GM18951 (cell line): ENCODE measurements at regions not wholly inside any gene's neighbourhood (a gene's known extent, or its start where the extent isn't known, plus 50 kb on each side); places are given as distances from the start of the nearest gene placed in this dataset.

Experiments used
- POLR2A ChIP-seq: IDR thresholded peaks from 4 replicates; pipeline ENCODE4 v1.6.1; 2011; ENCODE audit warnings: mild to moderate bottlenecking; ENCODE audit not compliant: insufficient read length, insufficient read depth; ENCODE audit errors: extremely low read depth
- in situ Hi-C: fragments of 300-500 bp; cut with MboI; formaldehyde crosslinking; loops from one replicate; pipeline ENCODE4 v1.12.0; 2022; ENCODE audit warnings: low sequenced_read_pairs, mixed read lengths, inconsistent platforms; ENCODE audit not compliant: unreplicated experiment

GRCh38 chr10:89867964-89868363 is 166.6 kb downstream of the KIF20B start:
- TF ChIP-seq POLR2A = no peak
- in situ Hi-C loops = no loop called here

GRCh38 chr10:89869180-89869579 is 167.8 kb downstream of the KIF20B start:
- in situ Hi-C loops = no loop called here
- no peak for TF ChIP-seq POLR2A

- in situ Hi-C loops = no loop called here
Measured at GRCh38 chr10:89869592-89870156, 168.3 kb downstream of the KIF20B start.

GRCh38 chr10:89870936-89871335 is 169.5 kb downstream of the KIF20B start:
- in situ Hi-C loops = no loop called here
- TF ChIP-seq POLR2A = no peak

More at GRCh38 chr10:89869592-89870156, 168.3 kb downstream of the KIF20B start:
- no peak for TF ChIP-seq POLR2A

GRCh38 chr10:89873055-89873454 is 171.7 kb downstream of the KIF20B start:
- in situ Hi-C loops = no loop called here
- no peak for TF ChIP-seq POLR2A

GRCh38 chr10:89875557-89875956 is 174.2 kb downstream of the KIF20B start:
- TF ChIP-seq POLR2A = no peak
- in situ Hi-C loops = no loop called here

- no peak for TF ChIP-seq POLR2A
- in situ Hi-C loops = no loop called here
Measured at GRCh38 chr10:89879121-89879520, 177.7 kb downstream of the KIF20B start.

GRCh38 chr10:89887406-89887805 is 186.0 kb downstream of the KIF20B start:
- in situ Hi-C loops = no loop called here
- no peak for TF ChIP-seq POLR2A

- no peak for TF ChIP-seq POLR2A
- in situ Hi-C loops = no loop called here
Measured at GRCh38 chr10:89887830-89888229, 186.4 kb downstream of the KIF20B start.

GRCh38 chr10:89888321-89889070 is 187.1 kb downstream of the KIF20B start:
- in situ Hi-C loops = no loop called here
- no peak for TF ChIP-seq POLR2A

GRCh38 chr10:89889606-89890005 is 188.2 kb downstream of the KIF20B start:
- no peak for TF ChIP-seq POLR2A
- in situ Hi-C loops = no loop called here

- in situ Hi-C loops = no loop called here
- TF ChIP-seq POLR2A = no peak
Measured at GRCh38 chr10:89891006-89891535, 189.7 kb downstream of the KIF20B start.

- no peak for TF ChIP-seq POLR2A
Measured at GRCh38 chr10:89894051-89894450, 192.7 kb downstream of the KIF20B start.

GRCh38 chr10:89900554-89900953 is 199.2 kb downstream of the KIF20B start:
- in situ Hi-C loops = no loop called here
- TF ChIP-seq POLR2A = no peak

More at GRCh38 chr10:89894051-89894450, 192.7 kb downstream of the KIF20B start:
- in situ Hi-C loops = no loop called here
